ENCODE measurements at regions not wholly inside any gene's neighbourhood (a gene's known extent, or its start where the extent isn't known, plus 50 kb on each side); places are given as distances from the start of the nearest gene placed in this dataset.

DNA sequence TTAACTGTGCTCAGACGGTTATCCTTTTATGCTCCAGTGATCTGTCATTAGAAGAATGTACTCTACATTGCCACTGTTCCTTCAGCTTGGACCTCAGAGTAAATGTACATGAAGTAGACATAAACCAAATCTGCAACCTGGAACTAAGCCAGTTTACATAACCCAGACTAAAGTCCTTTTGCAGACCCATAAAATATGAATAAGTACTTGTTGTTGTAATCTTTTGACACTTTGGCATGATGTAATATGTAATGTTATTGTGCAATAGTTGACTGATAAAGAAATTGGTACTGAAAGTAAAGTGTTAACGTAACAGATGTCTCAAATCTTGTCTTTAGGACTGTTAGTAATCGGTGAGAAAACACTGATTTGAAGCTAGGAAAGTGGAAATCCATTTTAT is 115.8 kb upstream of the SORCS1 start:
- in situ Hi-C loops (cut with MboI; ENCODE audit: low sequenced_read_pairs) = no loop called here

DNA sequence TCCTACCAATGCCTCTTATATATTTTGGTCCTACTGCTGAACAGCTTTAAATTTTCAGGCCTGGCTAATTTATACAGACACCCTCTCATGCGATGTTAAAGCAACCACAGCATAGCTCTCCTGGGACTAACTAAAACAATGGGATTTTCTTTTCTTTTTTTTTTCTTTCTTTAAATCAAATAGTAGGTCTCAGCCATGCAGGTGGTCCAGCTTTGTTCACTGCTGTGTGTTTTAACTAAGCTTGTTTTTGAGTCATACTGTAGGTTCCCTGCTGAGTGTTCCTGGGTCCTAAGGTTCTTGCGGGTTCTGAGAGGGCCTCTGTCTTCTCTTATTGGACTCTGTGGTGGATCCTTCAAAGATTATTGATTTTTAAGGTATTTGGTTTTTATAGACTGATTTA is 113.1 kb upstream of the SORCS1 start:
- in situ Hi-C loops (cut with MboI; ENCODE audit: low sequenced_read_pairs) = no loop called here

DNA sequence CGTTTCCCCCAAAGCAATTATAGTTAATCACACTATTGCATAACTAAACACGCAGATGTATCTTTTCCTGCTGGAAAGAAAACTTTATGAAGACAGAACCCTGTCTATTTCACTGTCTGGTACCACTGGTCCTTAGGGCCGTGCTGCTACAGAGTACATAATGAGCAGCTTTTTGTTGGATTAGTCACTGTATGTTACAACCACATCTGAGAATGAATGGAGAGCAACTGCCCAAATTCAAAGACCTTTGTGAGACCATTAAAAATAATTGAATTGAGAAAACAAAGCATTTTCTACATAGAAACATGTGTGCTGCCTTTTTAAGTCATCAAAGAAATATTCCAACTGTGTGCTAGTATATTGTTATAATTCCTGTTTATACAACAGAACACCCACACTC is 111.3 kb upstream of the SORCS1 start:
- in situ Hi-C loops (cut with MboI; ENCODE audit: low sequenced_read_pairs) = no loop called here

DNA sequence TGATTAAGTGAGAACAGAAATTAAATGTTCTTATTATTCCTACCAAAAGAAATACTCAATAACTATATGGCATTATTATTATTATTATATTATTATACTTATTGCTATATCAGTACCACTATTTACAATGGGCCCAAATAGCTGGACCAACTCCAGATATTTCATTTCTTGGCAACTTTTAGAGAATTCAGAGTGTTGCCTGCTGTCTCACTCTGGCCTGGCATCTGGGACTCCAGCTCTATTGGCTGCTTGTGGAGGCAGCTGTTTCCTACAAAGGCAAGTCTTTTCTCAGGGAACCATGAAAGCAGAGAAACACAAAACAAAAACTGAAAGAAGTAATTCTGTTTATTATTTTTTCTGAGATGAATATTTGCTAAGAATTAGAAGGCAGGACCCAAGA is 105.1 kb upstream of the SORCS1 start:
- in situ Hi-C loops (cut with MboI; ENCODE audit: low sequenced_read_pairs) = no loop called here

DNA sequence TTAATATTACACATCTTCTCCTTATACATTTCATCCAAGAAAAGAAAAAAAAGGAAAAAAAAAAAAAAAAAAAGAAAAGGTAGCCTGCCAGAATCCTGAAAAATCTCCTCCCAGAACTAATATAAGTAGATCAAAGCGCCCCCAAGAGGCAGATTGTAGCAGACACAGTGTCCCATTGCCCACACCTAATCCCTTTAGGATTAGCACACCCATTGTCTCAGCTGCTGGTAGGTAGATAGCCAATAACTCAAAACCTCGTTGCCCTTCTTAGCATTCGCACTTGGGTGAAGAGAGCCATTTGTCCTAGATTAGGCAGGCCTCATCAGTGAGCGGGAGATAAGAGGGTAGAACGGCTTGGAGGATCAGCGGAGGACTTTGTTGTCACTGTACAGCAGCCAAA is 100.2 kb upstream of the SORCS1 start:
- in situ Hi-C loops (cut with MboI; ENCODE audit: low sequenced_read_pairs) = no loop called here

DNA sequence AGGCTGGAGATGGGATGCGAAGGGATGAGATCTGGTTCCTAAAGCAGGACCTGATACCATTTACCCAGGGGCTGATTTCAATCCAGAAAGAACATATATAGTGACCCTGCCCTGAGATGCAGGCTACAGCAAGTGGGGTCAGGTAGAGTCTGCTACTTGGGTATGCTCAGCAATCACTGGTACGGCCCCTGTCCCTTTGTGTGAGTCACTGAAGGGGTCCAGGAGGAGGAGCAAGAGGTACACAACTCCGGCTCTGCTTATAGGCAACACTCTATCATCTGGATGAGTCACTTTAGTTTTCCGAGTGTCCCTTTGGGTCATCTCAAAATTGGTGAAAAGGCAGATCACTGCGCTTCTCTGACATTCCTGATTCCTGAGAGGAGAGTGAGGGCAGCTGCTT is 79.6 kb upstream of the SORCS1 start:
- in situ Hi-C loops (cut with MboI; ENCODE audit: low sequenced_read_pairs) = no loop called here

DNA sequence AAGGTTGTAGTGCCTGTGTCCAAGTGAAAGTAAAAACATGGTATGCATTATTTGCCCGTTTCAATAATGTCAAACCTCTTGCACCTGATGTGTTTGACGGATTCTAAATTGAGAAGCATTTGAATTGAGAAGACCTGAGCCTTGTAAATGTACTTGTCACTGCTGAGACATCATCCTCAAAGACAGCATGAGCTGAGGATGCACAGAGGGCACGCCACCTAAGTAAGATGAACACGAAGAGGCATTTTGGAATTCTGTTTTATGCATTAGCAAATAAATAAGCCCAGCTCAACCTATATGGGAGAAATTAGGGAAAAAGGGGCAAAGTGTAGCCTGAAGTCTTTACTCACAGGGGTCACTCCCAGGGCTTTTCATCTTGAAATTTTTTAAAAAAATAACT is 73.8 kb upstream of the SORCS1 start:
- in situ Hi-C loops (cut with MboI; ENCODE audit: low sequenced_read_pairs) = no loop called here

DNA sequence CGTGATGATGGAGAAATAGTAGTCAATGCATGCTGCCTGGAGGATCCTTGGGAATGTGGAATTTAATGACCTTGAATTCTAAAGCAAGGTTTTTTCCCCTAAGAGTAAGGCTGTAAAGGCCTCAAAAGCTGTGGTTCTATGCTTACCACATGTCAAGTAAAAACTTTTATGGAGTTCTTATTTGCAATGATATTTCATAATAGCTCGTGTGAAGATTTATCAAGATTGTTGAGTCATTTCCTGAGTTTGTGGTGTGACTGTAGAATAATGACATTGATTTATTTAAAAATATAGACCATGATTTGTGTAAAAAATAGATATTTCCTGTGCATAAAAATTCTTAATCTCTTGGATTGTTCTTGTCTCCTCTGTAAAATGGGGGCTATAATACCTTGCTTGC is 67.5 kb upstream of the SORCS1 start:
- in situ Hi-C loops (cut with MboI; ENCODE audit: low sequenced_read_pairs) = no loop called here

DNA sequence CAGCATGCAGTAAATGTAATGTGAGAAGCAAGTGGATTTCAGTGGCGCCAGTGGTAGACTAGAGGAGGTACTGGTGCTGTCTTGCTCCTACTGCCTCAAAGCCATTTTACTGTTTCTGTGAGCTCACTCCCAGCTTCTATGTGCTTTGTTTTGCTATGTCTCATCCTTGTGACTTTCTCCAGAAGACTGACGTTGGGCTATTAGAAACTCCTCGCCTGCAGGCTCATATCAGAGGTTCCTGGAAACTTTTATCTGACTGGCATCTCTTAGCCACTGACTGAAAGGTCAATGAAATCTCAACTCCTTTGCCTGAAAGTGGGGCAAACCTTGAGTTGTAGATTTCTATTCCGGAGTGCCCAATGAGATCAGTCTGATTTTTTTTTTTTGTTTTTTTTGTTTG is 66.4 kb upstream of the SORCS1 start:
- in situ Hi-C loops (cut with MboI; ENCODE audit: low sequenced_read_pairs) = no loop called here

DNA sequence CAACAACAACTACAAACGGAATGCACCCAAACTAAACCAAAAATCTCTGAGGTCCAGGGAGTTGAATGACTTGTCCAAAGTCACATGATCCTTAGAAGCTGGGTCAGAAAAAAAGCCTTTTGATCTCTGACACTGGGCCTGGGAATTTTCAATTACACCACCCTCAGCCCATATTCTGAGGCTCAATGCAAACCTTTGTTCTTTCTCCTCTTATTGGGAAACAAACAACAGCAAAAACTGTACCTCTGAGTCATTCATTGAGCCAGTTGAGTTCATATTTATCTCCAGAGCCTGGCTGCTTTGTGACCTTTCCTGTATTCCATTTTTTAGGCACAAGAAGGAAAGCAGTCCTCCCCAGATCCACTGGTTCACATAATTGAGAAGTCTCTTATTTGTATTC is 51.2 kb upstream of the SORCS1 start:
- in situ Hi-C loops (cut with MboI; ENCODE audit: low sequenced_read_pairs) = no loop called here
